GM19455 (cell line): ENCODE measurements at regions not wholly inside any gene's neighbourhood (a gene's known extent, or its start where the extent isn't known, plus 50 kb on each side); places are given as distances from the start of the nearest gene placed in this dataset.
"Not testable (repeated sequence)": the region's sequence is repeated elsewhere in the genome, so short reads cannot be mapped to it uniquely, and the experiment has no call there.

Experiments used
- ATAC-seq: cut with Tn5 transposase; IDR thresholded peaks from one replicate; pipeline ENCODE4 v1.9.1; 2021; ENCODE audit not compliant: unreplicated experiment

DNA sequence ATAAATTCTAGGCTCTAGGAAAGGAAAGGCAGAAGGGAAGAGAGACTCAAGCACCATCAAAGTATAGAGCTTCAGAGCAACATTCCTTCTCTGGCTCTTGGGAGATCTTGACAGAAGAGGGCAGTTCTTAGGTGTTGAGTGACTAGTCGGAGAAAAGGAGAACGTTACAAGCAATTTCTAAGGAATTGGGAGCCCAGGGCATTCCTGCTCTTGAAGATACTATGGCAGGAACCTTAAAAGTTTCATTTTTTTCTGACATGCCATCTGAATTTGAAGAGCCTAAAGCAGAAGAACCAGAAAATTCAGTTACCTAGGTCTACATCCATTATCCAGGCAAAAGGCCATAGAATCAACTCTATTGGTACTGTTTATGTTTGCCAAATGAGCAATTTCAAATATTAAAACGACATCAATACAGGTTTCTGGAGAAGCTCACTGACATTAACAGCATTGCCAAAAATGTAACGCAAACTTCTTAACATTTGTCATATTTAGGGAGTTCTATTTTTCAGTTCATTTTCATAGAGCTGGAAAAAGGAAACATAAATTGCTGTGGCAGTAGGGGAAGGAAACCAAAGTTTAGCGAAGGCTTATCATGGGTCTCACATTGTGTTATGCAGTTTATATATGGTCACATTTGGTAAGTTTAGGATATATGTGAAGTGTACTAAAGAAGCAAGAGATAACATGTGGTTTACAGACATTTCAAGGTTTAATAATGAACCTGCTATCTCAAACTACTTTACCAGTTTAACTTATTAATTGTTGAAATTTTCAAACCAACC lies 210.1 kb upstream of the NRIP1 start:
- no peak for ATAC-seq

DNA sequence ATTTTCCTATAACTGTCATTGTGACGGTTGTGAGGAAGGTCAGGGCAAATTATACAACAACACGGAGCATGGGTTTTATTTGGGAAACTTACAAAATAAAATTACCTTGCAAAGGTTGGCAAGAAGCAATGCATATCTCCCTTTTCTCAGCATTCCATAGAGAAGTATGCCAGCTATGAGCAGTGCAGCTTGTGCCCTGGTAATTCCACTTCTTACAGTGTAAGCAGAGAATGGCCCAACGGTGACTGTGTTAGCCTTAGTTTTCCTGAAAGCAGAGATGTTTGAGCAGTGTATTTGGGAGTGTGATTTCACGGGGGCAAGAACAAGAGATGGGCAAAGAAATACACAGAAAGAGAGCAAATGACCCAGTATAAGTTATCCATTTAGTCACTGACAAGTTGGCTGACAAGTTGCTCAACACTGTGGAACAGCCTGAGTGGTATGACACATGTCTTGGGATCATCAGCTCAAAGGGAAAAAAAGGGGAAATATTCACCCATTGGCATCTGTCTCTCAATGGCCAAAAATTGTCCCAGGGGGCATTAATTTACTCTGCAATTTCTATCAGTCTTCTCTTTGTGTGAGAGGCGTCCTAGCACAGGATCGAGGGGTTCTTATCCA lies 210.9 kb upstream of the NRIP1 start:
- ATAC-seq = no peak

DNA sequence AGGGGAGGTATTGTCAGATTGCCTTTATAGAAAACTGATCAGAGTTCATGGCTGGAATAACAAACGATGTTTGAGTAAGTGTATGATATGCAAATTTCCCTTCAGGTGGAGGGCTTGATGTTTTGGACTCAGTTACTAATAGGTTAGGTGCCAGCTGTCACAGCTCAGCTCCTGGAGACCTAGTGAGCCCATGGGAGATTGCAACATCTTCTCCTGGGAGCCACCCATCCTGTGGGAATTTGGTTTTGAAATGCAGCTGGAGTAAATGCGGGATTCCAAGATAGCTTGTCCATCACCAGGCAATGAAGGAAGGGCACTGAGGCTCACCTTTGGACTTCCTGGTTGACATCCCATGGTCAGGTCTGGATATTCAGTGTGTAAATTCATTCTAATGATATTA lies 211.4 kb upstream of the NRIP1 start:
- no peak for ATAC-seq

DNA sequence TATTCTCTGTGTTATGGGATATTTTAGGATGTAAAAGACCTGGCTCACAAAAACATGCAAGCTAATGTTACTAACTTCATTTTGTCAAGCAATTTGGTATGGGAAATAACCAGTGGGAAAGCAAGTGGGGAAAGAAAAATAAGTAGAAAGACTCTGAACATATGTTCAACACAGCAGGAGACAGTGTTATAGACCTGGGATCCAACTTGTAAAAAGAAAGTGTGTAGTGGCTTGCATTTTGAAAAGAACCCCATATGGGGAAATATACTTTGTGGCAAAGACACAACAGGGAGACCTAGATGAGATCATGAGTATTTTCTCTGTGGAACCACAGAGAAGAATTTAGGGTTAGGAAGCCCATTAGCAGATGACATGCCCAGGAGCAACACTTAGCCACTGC lies 212.7 kb upstream of the NRIP1 start:
- no peak for ATAC-seq

DNA sequence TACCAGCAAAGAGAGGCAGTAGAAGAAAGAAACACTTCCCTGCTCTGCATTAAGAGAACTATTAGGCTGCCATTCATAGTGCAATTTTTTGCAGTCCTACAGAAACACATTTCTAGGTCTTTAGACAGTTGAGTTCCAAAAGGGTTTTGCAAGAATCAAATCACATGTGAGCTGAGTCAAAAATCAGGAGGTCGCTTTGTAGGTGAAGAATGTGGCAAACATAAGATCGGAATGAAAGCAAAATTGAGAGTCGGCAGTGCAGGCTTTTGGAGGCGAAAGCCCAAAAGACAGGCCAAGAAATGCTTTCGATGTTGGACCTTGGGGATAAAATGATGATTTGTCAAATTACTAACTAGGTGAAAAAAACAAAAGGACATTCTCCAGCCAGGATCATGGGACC lies 213.5 kb upstream of the NRIP1 start:
- ATAC-seq = no peak

DNA sequence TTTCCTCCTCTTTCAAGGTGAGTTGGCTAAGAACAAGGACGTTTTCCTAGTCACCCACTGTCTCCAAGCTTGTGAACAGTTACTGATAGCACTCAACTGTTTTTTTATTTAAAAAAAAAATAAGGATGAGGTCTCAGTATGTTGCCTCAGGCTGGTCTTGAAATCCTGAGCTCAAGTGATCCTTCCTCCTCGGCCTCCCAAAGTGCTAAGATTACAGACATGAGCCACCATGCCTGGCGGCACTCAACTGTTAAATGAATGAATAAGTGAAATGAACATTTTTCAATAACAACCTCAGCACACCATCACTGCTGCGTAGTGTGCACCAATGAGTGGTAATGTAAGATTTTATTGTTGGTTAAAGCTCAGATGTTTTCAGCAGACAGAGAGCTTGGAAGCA lies 214.1 kb upstream of the NRIP1 start:
- ATAC-seq = no peak

DNA sequence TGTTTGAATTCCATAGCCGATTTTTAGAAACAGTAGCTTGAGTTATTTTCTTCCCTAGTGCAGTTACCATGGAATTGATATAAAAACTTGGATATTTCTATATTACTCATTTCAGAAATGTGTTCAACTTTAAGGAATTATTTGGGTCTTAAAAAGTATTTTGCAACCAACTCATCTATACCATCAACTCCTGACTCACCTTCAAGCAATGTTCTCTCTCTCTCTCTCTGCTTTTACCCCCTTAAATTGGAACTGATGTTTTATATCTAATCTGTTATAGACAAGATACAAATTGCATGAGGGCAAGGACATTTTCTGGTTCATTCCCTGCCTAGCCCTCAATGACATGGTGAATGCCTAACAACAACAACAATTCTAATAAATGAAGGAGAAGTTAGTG lies 214.7 kb upstream of the NRIP1 start:
- no peak for ATAC-seq

DNA sequence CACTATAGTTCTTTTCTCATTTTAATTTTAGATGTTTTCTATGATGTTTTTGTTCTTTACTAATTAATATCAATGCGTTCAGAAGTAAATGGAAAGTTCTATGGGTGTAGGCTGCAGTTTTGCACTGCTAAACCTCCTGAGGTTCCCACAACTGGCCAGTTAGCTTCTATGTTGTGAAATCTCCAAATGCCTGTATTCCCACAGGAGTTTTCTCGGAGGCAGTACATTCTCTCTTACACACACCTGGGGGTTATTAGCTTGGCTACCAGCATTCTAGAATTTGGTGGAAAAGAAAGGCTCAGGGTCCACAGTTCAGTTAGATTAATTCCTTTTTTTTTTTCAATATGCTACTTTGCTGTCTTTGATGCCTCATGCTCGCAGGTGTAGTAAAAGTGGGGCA lies 216.9 kb upstream of the NRIP1 start:
- no peak for ATAC-seq

DNA sequence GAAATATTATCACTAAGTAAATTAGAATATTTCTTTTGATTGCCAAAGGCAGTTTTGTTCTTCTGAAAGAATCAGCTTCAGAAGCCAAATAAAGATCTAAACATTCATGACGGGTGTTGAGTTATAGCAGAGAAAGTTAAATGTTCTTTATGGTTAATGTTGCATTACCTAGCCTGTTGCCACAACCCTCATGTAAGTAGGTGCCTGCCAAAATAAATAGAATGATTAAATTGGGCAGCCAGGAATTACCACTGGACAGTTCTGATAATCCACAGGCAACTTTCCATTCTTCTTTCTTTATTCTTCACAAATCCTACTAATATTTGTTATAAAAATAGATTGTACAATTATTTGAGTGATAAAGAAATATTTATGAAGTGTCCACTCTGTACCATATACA lies 217.9 kb upstream of the NRIP1 start:
- ATAC-seq = no peak

DNA sequence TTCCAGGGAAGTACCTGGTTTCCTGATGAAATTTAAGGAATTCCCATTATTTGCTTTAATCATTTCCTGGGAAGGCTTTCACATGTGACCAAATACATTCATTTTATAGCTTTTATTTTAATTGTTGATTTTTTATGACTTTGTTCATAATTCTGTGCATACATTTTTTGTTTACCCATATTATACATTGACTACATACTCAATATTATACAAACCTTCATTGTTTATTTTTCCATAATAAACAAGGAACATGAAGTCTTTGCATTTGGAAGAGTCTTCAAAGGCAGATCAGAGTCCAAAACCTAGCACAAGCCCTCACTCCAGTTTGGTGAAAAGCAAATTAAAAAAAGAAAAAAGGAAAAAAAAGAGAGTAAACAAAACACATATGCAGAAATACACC lies 218.3 kb upstream of the NRIP1 start:
- no peak for ATAC-seq

DNA sequence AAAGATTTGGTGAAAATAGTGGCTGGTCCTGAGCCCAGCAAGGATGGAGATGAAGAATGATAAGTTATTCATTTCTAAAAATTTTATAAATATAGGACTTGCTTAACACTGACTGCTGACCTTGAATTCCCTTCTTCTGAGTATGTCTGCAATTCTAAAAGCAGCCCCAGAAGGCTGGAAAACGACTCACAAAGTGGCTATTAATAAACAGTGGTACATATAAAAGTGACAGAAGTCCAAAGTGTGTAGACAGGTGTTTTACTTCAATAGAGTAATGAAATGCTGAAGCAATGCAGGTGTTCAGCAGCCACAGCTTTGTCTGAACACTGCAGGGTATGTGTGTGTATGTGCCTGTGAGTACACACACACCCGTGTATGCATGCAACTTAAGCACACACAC lies 219.0 kb upstream of the NRIP1 start:
- no peak for ATAC-seq

DNA sequence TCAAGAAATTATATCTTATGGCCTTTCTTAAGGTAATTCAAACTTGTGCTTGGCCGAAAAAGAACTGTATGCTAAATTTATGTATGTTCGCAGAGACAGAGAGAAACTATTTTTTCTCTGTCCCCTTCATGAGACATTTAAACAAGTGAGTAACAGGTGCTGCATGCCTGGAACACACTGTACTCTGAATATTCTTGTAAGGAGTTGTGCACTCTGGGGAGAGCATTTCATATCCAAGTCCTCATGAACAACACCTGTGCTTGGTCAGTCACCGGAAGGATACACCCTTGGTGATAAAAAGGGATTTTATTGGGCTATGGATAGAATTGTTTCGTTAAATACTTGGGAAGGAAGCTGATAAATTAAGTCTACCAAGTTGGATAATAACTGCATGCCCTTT lies 220.8 kb upstream of the NRIP1 start:
- ATAC-seq = no peak

DNA sequence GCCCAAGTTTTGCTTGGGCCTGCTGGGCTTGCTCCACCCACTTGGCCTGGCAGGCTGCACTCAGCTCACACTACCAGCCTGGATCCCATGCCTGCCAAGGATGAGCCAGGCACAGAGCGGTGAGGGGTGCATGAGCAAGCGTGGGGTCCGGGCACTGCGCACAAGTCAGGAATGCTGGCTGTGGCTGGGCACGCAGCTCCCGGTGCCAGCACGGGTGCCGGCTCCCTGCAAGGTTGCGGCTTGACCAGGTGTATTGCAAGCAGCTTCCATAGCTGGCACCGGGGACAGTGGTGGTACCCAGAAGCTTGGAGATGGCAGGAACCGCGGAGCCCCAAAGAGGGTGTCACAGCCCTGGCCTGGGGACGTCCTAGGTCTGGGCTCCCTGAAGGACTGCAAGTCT lies 224.4 kb upstream of the NRIP1 start:
- no peak for ATAC-seq

DNA sequence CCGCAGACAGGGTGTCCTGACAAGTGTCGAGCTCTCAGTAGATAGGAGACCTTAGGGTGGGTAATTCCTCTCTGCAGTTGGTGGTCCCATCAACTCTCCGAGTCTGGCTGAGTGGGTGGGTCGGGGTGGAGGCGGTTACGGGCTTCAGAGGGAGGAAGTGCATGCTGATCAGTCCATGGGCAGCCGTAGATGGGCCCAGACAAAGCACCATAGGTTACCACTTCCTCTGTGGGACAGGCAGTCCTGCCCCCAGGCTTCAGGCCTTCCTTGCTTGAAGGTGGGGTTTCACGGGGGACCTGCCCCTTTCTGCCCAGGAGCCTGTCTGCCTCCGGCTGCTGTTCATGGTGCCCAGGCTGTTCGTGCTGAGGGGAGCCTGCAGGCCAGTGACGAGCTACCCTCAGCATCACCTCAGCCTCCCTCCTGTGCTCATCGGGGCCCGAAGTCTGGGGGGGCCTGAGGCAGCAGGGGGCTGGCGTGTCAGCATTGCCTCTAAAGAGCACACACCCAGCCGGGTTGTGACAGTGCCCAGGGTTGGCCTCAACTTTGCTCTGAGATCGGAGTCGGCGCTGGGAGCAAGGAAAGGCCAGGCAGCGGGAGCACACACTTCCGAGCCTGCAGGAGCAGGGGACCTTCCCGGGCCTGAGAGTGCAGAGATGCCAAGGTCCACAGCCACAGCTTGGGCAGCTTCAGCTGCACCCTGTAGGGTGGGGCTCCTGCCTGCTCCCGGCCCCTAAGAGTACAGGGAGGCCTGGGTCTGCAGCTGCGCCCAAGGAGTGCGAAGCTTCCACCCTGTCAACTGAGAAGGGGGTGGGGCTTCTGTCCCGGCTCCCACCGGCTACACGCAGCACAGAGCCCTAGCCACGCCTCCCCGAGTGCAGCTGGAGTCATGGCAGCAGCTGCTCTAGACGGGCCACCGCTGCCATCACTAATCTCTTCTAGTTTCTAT lies 225.4 kb upstream of the NRIP1 start:
- ATAC-seq = no peak

DNA sequence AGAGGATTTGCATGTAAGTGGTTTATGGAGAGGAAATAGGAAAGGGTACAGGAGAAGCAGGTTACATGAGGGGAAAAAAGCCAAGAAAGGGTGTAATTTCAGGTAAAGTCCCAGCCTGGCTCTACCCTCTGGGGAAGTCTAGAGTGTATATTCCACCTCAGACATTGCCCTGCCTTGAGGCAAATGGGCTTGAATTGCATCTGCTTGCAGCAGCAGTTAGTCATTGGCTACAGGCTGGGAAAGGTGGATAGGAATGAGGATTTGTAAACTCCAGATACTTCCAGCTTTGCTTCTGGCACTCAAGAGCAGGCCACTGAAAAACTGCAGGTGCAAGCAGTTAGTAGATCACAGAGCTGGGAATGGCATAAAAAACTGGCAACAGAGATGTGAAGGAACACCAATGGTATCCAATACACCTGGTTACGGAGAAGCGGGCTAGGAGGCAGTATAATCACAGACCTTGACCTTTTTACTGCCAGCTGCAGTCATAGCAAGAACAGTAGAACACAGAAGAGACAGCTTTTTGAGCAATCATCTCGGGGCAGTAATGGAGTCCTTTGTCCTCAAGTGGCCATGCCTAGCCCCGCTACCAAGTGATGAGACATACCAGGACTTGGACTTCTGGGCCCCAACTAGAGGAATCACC lies 226.9 kb upstream of the NRIP1 start:
- ATAC-seq = no peak

DNA sequence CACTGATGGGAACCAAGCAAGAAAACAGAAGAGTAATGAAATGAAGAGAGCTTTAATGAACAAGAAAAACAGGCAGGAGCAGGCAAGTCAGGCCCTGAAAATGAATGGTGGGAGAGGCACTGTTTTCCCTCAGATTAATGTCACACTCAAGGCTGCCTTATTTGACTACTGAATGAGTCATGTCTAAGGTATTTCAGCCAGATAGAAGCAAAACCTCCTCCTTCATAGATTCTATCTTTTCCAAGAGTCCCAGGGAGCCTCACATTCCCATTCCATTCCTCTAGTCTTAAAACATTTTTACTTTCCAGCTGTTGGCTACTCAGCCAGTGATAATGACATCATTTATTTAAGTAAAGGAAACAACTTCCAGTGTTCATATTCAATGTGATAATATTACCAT lies 228.4 kb upstream of the NRIP1 start:
- ATAC-seq = no peak

DNA sequence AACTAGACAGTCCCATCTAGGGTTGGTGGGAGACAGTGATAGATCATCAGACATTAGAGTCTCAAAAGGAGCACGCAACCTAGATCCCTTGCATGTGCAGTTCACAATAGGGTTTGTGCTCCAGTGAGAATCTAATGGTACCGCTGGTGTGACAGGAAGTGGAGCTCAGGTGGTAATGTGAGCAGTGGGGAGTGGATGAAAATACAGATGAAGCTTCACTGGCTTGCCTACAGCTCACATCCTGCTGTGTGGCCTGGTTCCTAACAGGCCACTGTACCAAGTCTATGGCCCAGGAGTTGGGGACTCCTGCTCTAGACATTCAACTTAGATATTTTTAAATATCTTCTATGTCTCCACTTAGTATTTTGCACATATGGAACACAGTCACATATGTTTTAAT lies 231.1 kb upstream of the NRIP1 start:
- no peak for ATAC-seq

DNA sequence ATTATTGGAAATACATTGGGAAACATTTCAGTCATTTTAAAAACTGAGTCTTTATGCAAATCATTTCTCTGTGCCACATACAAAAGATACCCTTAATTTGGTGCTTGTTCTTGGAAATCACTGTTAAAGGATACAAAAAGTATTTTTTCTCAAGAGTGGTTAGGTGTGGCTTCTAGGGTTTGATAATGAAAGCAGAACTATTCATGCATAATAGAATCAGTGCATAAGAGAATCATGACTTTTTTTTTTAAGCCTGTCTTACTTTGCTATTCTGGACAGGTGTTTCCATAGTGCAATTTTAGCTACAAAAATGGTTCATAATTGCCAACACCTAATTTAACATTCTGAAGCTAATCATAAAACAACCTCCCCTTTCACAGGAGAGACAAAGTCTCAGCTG lies 233.0 kb upstream of the NRIP1 start:
- no peak for ATAC-seq

DNA sequence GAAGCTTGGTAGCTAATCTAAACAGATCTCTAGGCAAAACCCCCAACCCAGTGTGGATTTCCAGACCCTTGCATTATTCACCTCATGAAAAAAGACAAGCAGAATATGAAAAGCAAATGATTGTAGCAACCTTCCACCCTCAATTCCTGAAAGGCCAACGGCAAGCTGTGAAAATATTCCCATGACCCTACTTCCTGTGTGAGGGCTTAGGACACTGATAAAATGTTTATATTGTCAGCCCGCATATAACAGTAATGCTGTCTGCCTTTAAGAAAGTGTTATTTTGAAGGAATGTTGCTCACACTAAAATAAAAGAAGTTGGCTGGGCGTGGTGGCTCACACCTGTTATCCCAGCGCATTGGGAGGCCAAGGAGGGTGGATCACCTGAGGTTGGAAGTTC lies 233.5 kb upstream of the NRIP1 start:
- no peak for ATAC-seq

DNA sequence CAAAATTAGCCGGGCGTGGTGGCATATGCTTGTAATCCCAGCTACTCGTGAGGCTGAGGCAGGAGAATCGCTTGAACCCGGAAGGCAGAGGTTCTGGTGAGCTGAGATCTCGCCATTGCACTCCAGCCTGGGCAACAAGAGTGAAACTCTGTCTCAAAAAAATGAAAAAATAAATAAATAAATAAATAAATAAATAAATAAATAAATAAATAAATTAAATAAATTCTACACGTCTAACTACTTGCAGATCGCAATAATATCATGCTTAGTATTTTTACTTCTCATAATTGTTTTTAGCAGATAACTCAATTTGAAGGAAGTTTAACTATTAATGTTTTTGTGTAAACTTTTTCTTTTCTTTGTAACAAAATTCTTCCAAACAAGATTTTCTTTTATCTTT lies 234.0 kb upstream of the NRIP1 start:
- not testable (repeated sequence) for ATAC-seq

DNA sequence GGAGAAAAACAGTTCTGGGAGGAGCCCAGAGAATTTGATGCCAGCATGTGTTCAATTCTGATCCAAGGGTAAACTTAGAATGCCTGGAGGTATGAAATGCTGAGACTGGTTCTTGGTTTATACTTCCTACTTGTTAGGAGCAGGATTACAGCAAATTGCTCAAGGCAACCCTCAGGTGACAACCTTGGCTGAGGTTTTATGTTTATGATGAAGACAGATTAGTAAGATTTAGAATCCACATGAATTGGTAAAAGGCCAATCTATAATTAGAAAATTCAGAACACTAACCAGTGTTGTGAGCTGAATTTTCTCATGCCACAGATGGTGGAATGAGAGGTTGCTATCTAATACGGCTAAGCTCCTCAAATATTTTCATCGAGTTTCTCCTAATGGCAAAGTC lies 235.3 kb upstream of the NRIP1 start:
- no peak for ATAC-seq
